ENCODE measurements at regions not wholly inside any gene's neighbourhood (a gene's known extent, or its start where the extent isn't known, plus 50 kb on each side); places are given as distances from the start of the nearest gene placed in this dataset.

- WGBS, 4 donors = 81 to 95% (median 87%) methylated on average over 2 of the region's 2 CpGs
- no peak for DNase-seq
- Histone ChIP-seq H3K36me3 (replicated peaks in 1 of 2) (no peaks in the 10 kb centered on the region), H3K27me3 (no peaks in the 10 kb centered on the region), H3K4me3 (no peak overlapping the region), H3K27ac (no peak overlapping the region), H3K9me3 (replicated peaks in 1 of 3) (no peaks in the 10 kb centered on the region), H3K4me1 (replicated peaks in 1 of 2) (no peaks in the 10 kb centered on the region)
- intact Hi-C loops (cut with DNase I) = no loop called here
- TF ChIP-seq POLR2A (IDR thresholded peaks at IDR 0.05) (no peak), CTCF (IDR thresholded peaks at IDR 0.05) (no peak)
Observed at GRCh38 chr4:24070117-24070516, 180.3 kb upstream of the PPARGC1A start.

DNA sequence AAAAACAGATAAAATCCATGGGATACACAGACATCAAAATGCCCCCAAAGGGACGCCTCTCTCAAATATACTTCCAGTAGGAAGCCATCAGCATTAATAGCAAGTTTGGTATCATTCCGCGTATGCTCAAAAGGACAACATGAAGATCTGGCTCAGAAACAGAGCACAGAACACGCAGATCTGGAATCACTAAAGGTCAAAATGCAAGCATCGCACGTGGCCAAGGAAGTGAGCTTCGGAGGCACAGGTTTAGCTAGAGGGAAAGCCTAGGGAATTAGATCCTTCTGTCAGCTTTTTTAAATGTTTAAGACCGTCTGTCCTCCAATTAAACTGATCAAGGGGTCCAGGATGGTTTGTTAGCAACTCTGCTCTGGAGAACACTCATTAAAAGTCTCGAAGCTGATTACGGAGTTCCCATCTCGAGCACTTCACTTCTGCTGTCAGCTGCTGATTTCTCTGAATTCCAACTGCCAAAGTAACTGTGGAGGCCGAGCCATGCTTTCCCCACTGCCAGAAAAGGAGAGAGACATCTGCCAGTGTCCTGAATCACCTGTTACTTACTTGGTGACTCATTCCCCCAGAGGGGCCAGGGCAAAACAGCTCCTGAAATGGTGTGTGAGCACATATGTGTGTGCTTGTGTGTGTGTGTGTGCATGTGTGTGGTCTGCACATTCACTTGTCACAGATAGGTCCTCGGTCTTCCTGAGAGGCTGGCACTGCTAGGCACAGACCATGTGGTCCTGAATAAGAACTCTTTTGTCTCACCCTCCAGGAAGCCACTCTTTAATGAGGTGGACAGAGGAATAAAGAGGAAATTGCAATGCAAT, 177.7 kb upstream of the PPARGC1A start:
- no peaks in the 10 kb centered on the region for H3K9me3 ChIP-seq (replicated peaks in 1 of 3)
- no peaks in the 10 kb centered on the region for H3K36me3 ChIP-seq (replicated peaks in 1 of 2)
- no peak overlapping the region for H3K4me3 ChIP-seq
- DNase-seq = no peak
- no peaks in the 10 kb centered on the region for H3K27me3 ChIP-seq
- WGBS, 4 donors = 67 to 72% (median 72%) methylated on average over 12 to 13 of the region's 13 CpGs
- TF ChIP-seq POLR2A (IDR thresholded peaks at IDR 0.05) (no peak), CTCF (IDR thresholded peaks at IDR 0.05) (no peak)
- no peak overlapping the region for H3K27ac ChIP-seq
- H3K4me1 ChIP-seq (replicated peaks in 1 of 2) = no peaks in the 10 kb centered on the region
- intact Hi-C loops (cut with DNase I) = no loop called here

- DNase-seq = no peak
- H3K4me3 ChIP-seq = no peak overlapping the region
- H3K36me3 ChIP-seq (replicated peaks in 1 of 2) = no peaks in the 10 kb centered on the region
- WGBS, 4 donors = 71 to 79% (median 72%) methylated on average over 8 to 9 of the region's 9 CpGs
- H3K4me1 ChIP-seq (replicated peaks in 1 of 2) = no peaks in the 10 kb centered on the region
- intact Hi-C loops (cut with DNase I) = no loop called here
- H3K27me3 ChIP-seq = no peaks in the 10 kb centered on the region
- no peak overlapping the region for H3K27ac ChIP-seq
- H3K9me3 ChIP-seq (replicated peaks in 1 of 3) = no peaks in the 10 kb centered on the region
- TF ChIP-seq POLR2A (IDR thresholded peaks at IDR 0.05) = no peak
- TF ChIP-seq CTCF (IDR thresholded peaks at IDR 0.05) = no peak
Observed at GRCh38 chr4:24065974-24066373, 176.1 kb upstream of the PPARGC1A start.

DNA sequence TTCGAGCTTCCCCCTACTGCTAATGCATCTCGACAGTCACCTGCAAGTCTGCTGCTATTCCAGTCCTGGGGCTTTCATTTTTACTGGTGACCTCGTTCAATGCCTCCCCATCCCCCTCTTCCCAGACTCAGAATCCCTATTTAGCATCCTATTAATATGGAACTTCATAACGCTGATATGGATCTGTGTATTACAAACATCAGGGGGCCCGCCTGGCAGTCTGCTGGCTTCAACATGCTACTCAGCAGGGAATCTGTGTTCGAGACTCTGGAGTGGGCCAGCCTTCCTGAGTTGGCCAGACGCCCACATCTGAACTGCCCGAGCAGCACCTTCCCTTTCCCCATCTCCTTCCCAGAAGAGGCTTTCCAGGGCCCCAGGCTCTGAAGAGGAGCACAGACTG, 173.9 kb upstream of the PPARGC1A start:
- intact Hi-C loops (cut with DNase I) = no loop called here
- Histone ChIP-seq H3K27ac (no peak overlapping the region), H3K36me3 (replicated peaks in 1 of 2) (no peaks in the 10 kb centered on the region), H3K4me3 (no peak overlapping the region), H3K4me1 (replicated peaks in 1 of 2) (no peaks in the 10 kb centered on the region), H3K9me3 (replicated peaks in 1 of 3) (no peaks in the 10 kb centered on the region), H3K27me3 (no peaks in the 10 kb centered on the region)
- WGBS, 4 donors = 67 to 83% (median 75%) methylated on average over 8 of the region's 8 CpGs
- no peak for TF ChIP-seq POLR2A (IDR thresholded peaks at IDR 0.05)
- no peak for TF ChIP-seq CTCF (IDR thresholded peaks at IDR 0.05)
- no peak for DNase-seq
